ENCODE measurements at regions not wholly inside any gene's neighbourhood (a gene's known extent, or its start where the extent isn't known, plus 50 kb on each side); places are given as distances from the start of the nearest gene placed in this dataset.

DNA sequence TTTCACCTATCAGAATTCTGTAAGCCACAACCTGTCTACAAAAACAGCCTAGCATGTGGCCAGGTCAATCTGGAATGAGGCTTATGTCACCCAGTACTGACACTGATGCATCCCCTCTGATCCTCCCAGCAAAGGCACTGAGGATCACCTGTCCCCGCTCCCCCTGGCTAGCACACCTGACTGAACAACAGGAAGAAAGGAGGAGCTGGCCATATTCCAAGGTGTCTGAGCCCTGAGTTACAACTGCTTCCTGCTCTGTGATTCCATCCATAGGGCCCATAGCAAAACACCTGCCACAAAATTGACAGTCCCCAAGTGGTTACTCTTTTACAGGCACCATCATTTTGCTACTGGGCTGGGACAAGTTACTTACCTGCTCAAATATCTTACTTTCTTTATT is 555.5 kb upstream of the CFAP20DC start:
- no peak for ATAC-seq (ENCODE audit: insufficient number of reproducible peaks, low FRiP score, low read depth)
- no peak for TF ChIP-seq CTCF (IDR thresholded peaks at IDR 0.05)
- DNase-seq (ENCODE audit: low spot score): no peak

DNA sequence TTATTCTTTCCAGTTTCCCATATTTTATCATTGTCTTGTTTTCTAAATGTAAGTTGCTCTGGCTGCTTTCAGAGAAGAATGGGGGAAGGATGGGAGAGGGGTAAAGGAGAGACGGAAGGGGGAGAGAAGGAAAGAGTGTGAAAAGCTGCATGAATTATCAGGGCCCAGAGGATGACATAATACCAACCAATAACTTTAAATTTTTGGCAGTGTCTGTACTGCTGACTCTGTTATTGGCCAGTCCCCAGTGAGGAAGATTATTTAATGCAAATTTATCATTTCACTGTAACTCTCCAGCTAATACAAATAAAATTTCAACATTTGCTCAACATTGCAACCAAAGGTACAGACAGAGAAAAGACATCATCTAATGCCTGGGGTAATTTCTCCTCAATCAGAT is 551.7 kb upstream of the CFAP20DC start:
- Histone ChIP-seq H3K4me3 (no peak overlapping the region), H3K9me3 (no peaks in the 10 kb centered on the region), H3K36me3 (no peaks in the 10 kb centered on the region), H3K4me1 (ENCODE audit: control insufficient read depth in 1 of 2, low read depth in 2 of 2) (no peaks in the 10 kb centered on the region), H3K27ac (no peak overlapping the region), H3K27me3 (replicated peaks; ENCODE audit: insufficient read depth) (no peaks in the 10 kb centered on the region)
- ATAC-seq (ENCODE audit: insufficient number of reproducible peaks, low FRiP score, low read depth) (no peak), DNase-seq (ENCODE audit: low spot score) (no peak)
- TF ChIP-seq CTCF (IDR thresholded peaks at IDR 0.05): no peak

More for the DNA sequence above, 555.5 kb upstream of the CFAP20DC start:
- no peaks in the 10 kb centered on the region for H3K9me3 ChIP-seq
- no peaks in the 10 kb centered on the region for H3K27me3 ChIP-seq (replicated peaks; ENCODE audit: insufficient read depth)
- no peaks in the 10 kb centered on the region for H3K4me1 ChIP-seq (ENCODE audit: control insufficient read depth in 1 of 2, low read depth in 2 of 2)
- H3K27ac ChIP-seq: no peak overlapping the region
- no peak overlapping the region for H3K4me3 ChIP-seq
- no peaks in the 10 kb centered on the region for H3K36me3 ChIP-seq

GRCh38 chr3:59600631-59601030 is 550.8 kb upstream of the CFAP20DC start:
- H3K9me3 ChIP-seq: no peaks in the 10 kb centered on the region
- DNase-seq (ENCODE audit: low spot score) (no peak), ATAC-seq (ENCODE audit: insufficient number of reproducible peaks, low FRiP score, low read depth) (no peak)
- no peak overlapping the region for H3K4me3 ChIP-seq
- no peaks in the 10 kb centered on the region for H3K27me3 ChIP-seq (replicated peaks; ENCODE audit: insufficient read depth)
- no peak for TF ChIP-seq CTCF (IDR thresholded peaks at IDR 0.05)
- H3K27ac ChIP-seq: no peak overlapping the region
- H3K36me3 ChIP-seq: no peaks in the 10 kb centered on the region
- H3K4me1 ChIP-seq (ENCODE audit: control insufficient read depth in 1 of 2, low read depth in 2 of 2): no peaks in the 10 kb centered on the region

DNA sequence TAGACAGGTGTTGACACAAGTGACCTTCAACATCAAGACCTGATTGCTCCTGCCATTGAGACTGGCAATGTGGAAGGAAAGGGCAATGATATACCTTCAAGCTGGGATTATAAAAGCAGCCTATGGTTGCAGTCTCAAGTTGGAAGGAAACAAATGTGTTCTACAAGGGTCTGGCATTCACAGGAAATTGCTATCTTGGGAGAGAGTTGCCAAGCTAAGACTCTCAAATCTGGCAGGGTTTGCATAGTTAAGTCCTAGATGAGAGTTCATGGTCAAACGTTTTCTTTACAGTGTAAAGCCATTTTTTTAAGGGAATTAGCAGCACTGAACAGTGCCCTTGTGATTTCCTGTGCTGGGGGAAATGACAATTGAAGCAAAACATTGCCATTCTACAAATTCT is 546.9 kb upstream of the CFAP20DC start:
- H3K36me3 ChIP-seq: no peaks in the 10 kb centered on the region
- no peak for DNase-seq (ENCODE audit: low spot score)
- H3K9me3 ChIP-seq: no peaks in the 10 kb centered on the region
- H3K4me3 ChIP-seq: no peak overlapping the region
- no peak overlapping the region for H3K27ac ChIP-seq
- H3K4me1 ChIP-seq (ENCODE audit: control insufficient read depth in 1 of 2, low read depth in 2 of 2): peaks cover 0 to 7% of the 10 kb centered on the region in 2 donors
- TF ChIP-seq CTCF (IDR thresholded peaks at IDR 0.05): no peak
- ATAC-seq (ENCODE audit: insufficient number of reproducible peaks, low FRiP score, low read depth): no peak
- H3K27me3 ChIP-seq (replicated peaks; ENCODE audit: insufficient read depth): no peaks in the 10 kb centered on the region

DNA sequence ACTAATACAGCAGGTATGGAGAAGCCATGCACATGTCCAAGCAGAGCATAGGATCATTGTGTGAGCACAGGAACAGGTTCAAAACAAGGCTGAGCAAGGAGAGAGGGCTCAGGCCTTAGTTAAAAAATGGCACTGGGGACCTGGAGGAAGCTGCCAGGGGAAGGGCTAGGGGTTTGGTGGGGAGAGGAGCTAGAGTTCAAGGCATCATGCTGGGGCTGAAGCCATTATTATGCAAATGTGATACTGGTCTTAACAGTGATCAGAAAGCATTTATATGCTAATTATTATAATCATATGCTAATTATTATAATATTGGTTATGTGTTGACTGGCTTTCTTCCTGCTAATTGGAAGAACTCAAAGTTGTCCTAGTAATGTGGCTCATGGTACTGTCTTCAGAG is 546.0 kb upstream of the CFAP20DC start:
- Histone ChIP-seq H3K4me1 (ENCODE audit: control insufficient read depth in 1 of 2, low read depth in 2 of 2) (peaks cover 0 to 7% of the 10 kb centered on the region in 2 donors), H3K27ac (no peak overlapping the region), H3K36me3 (no peaks in the 10 kb centered on the region), H3K9me3 (no peaks in the 10 kb centered on the region), H3K4me3 (no peak overlapping the region), H3K27me3 (replicated peaks; ENCODE audit: insufficient read depth) (no peaks in the 10 kb centered on the region)
- no peak for TF ChIP-seq CTCF (IDR thresholded peaks at IDR 0.05)
- ATAC-seq (ENCODE audit: insufficient number of reproducible peaks, low FRiP score, low read depth): no peak
- no peak for DNase-seq (ENCODE audit: low spot score)
